ENCODE measurements at regions not wholly inside any gene's neighbourhood (a gene's known extent, or its start where the extent isn't known, plus 50 kb on each side); places are given as distances from the start of the nearest gene placed in this dataset.

DNA sequence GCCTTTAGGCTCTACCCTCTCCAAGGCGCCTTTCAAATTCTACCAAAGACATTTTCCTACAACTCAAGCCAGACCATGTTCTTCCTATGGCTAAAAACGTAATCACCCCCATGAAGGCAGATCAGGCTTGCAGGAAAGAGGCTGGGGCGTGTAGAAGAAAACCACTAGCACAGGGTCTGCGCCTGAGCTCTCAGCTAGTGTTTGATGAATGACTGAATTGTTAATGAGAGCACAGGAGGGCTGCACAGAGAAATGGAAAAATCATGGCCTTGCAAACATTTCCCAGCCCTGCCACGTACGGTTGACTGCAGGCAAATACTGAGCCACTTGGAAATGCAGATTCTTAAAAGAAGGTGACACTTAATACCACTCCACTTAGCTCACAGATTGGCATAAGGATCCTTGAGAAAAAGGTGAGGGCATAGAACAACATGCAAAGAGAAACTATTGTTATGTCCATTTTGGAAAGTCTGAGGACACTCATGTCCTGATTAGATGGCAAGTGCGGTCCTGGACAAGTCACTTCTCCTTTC is 148.6 kb downstream of the NXPE2 start:
- no peak for DNase-seq (ENCODE audit: low read depth, low spot score)
- Histone ChIP-seq H3K79me2 (ENCODE audit: control insufficient read depth, insufficient read depth, low read length) (no peaks in the 10 kb centered on the region), H3K36me3 (ENCODE audit: control insufficient read depth in 2 of 2, insufficient read depth in 2 of 2, low read length in 1 of 2) (no peaks in the 10 kb centered on the region), H3K4me3 (no peak overlapping the region), H3K4me1 (ENCODE audit: control insufficient read depth, insufficient read depth, low read length) (no peaks in the 10 kb centered on the region), H3K27ac (ENCODE audit: control insufficient read depth, insufficient read depth) (no peak overlapping the region), H4K20me1 (ENCODE audit: control insufficient read depth, insufficient read depth) (no peaks in the 10 kb centered on the region), H3K27me3 (replicated peaks in 1 of 2; ENCODE audit: control insufficient read depth in 2 of 2, insufficient read depth in 2 of 2, low read length in 1 of 2) (peaks cover 0 to 1% of the 10 kb centered on the region in 2 experiments; a peak in 2 of 4 replicates), H2AFZ (ENCODE audit: control insufficient read depth, low read depth, low read length) (no peak overlapping the region), H3K4me2 (ENCODE audit: control insufficient read depth, insufficient read depth) (no peak overlapping the region), H3K9ac (ENCODE audit: control insufficient read depth, insufficient read depth, low read length) (no peak overlapping the region), H3K9me3 (replicated peaks; ENCODE audit: control insufficient read depth, insufficient read depth, low read length) (no peaks in the 10 kb centered on the region)
- ChIA-PET CTCF (no interaction called here), SMC1A (ENCODE audit: uncharacterized antibody, unreplicated experiment) (no interaction called here), RAD21 (ENCODE audit: unreplicated experiment) (no interaction called here), POLR2A (no interaction called here)
- TF ChIP-seq, protein P1, sequence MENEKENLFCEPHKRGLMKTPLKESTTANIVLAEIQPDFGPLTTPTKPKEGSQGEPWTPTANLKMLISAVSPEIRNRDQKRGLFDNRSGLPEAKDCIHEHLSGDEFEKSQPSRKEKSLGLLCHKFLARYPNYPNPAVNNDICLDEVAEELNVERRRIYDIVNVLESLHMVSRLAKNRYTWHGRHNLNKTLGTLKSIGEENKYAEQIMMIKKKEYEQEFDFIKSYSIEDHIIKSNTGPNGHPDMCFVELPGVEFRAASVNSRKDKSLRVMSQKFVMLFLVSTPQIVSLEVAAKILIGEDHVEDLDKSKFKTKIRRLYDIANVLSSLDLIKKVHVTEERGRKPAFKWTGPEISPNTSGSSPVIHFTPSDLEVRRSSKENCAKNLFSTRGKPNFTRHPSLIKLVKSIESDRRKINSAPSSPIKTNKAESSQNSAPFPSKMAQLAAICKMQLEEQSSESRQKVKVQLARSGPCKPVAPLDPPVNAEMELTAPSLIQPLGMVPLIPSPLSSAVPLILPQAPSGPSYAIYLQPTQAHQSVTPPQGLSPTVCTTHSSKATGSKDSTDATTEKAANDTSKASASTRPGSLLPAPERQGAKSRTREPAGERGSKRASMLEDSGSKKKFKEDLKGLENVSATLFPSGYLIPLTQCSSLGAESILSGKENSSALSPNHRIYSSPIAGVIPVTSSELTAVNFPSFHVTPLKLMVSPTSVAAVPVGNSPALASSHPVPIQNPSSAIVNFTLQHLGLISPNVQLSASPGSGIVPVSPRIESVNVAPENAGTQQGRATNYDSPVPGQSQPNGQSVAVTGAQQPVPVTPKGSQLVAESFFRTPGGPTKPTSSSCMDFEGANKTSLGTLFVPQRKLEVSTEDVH (IDR thresholded peaks at IDR 0.05; ENCODE audit: low read depth, partially characterized antibody): no peak
- TF ChIP-seq, protein P2, sequence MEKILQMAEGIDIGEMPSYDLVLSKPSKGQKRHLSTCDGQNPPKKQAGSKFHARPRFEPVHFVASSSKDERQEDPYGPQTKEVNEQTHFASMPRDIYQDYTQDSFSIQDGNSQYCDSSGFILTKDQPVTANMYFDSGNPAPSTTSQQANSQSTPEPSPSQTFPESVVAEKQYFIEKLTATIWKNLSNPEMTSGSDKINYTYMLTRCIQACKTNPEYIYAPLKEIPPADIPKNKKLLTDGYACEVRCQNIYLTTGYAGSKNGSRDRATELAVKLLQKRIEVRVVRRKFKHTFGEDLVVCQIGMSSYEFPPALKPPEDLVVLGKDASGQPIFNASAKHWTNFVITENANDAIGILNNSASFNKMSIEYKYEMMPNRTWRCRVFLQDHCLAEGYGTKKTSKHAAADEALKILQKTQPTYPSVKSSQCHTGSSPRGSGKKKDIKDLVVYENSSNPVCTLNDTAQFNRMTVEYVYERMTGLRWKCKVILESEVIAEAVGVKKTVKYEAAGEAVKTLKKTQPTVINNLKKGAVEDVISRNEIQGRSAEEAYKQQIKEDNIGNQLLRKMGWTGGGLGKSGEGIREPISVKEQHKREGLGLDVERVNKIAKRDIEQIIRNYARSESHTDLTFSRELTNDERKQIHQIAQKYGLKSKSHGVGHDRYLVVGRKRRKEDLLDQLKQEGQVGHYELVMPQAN (conservative IDR thresholded peaks at IDR 0.05): no peak
- TF ChIP-seq ZNF217 (IDR thresholded peaks at IDR 0.05): no peak
- no peak for TF ChIP-seq POU2F2 (IDR thresholded peaks at IDR 0.05; ENCODE audit: borderline replicate concordance, low read depth, low read length)
- no peak for TF ChIP-seq SMARCA5 (IDR thresholded peaks at IDR 0.05)
- TF ChIP-seq NRF1 (conservative IDR thresholded peaks at IDR 0.05; ENCODE audit: low read depth, low read length): no peak
- no peak for TF ChIP-seq MYB (IDR thresholded peaks at IDR 0.05; ENCODE audit: borderline replicate concordance, low read depth, low read length)
- TF ChIP-seq BACH1 (IDR thresholded peaks at IDR 0.05; ENCODE audit: borderline replicate concordance): no peak
- no peak for TF ChIP-seq ZSCAN29 (IDR thresholded peaks at IDR 0.05)
- no peak for TF ChIP-seq SRF (IDR thresholded peaks at IDR 0.05; ENCODE audit: low read depth in 2 of 2, low read length in 2 of 2)
- no peak for TF ChIP-seq CREM (IDR thresholded peaks at IDR 0.05; ENCODE audit: low read depth)
- TF ChIP-seq EGR1 (IDR thresholded peaks at IDR 0.05; ENCODE audit: borderline replicate concordance in 1 of 2, low read depth in 2 of 2, low read length in 2 of 2): no peak
- TF ChIP-seq, protein P3, sequence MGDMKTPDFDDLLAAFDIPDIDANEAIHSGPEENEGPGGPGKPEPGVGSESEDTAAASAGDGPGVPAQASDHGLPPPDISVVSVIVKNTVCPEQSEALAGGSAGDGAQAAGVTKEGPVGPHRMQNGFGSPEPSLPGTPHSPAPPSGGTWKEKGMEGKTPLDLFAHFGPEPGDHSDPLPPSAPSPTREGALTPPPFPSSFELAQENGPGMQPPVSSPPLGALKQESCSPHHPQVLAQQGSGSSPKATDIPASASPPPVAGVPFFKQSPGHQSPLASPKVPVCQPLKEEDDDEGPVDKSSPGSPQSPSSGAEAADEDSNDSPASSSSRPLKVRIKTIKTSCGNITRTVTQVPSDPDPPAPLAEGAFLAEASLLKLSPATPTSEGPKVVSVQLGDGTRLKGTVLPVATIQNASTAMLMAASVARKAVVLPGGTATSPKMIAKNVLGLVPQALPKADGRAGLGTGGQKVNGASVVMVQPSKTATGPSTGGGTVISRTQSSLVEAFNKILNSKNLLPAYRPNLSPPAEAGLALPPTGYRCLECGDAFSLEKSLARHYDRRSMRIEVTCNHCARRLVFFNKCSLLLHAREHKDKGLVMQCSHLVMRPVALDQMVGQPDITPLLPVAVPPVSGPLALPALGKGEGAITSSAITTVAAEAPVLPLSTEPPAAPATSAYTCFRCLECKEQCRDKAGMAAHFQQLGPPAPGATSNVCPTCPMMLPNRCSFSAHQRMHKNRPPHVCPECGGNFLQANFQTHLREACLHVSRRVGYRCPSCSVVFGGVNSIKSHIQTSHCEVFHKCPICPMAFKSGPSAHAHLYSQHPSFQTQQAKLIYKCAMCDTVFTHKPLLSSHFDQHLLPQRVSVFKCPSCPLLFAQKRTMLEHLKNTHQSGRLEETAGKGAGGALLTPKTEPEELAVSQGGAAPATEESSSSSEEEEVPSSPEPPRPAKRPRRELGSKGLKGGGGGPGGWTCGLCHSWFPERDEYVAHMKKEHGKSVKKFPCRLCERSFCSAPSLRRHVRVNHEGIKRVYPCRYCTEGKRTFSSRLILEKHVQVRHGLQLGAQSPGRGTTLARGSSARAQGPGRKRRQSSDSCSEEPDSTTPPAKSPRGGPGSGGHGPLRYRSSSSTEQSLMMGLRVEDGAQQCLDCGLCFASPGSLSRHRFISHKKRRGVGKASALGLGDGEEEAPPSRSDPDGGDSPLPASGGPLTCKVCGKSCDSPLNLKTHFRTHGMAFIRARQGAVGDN (IDR thresholded peaks at IDR 0.05): no peak
- no peak for TF ChIP-seq NBN (IDR thresholded peaks at IDR 0.05)
- TF ChIP-seq, protein P4, sequence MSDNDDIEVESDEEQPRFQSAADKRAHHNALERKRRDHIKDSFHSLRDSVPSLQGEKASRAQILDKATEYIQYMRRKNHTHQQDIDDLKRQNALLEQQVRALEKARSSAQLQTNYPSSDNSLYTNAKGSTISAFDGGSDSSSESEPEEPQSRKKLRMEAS (IDR thresholded peaks at IDR 0.05; ENCODE audit: low read depth, low read length): no peak
- intact Hi-C loops (cut with micrococcal nuclease; ENCODE audit: unreplicated experiment): no loop called here
- in situ Hi-C loops (cut with MboI): no loop called here
- ATAC-seq: no peak
- no TSS peak for BruUV-seq (replicated peaks)
- 26% methylated on average over 7 of the region's 7 CpGs for WGBS (ENCODE audit: insufficient coverage, insufficient replicate concordance, low lambda C conversion rate, missing lambda C conversion rate)
- no peak for FAIRE-seq

Data from GM12878 (cell line).